ENCODE measurements at regions not wholly inside any gene's neighbourhood (a gene's known extent, or its start where the extent isn't known, plus 50 kb on each side); places are given as distances from the start of the nearest gene placed in this dataset.

DNA sequence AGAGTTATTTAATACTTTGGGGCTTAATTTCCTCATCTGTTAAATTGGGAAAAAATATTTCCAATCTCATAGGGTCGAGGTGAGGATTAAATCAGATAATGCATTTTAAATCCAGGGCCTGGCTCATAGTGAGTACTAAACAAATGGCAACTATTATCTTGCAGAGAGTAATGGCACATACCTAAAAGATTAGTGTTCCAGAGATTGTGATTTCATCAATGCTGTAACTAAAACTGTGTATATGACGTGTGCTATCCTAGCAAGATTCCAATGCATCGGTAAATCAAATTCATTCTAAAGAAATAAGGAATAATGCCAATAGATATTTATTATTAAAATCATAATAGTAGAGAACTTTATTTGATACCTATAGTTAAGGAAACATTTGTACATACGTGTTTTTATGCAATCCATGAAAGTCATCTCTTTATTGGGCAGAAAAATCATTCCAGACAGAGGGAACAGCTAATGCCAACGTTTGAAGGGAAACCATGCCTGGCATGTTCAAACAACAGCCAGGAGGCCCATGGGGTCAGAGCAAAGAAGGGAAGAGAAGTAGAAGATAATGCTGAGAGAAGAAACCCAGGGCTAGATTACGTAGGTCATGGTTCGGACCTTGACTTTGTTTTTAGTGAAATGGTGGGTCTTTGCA lies 174.8 kb upstream of the AGR3 start:
- Histone ChIP-seq H3K9me3 (replicated peaks; ENCODE audit: control insufficient read depth, insufficient read depth, low read length) (no peaks in the 10 kb centered on the region), H3K27me3 (replicated peaks in 1 of 2; ENCODE audit: control insufficient read depth in 2 of 2, insufficient read depth in 2 of 2, low read length in 1 of 2) (no peaks in the 10 kb centered on the region), H3K9ac (ENCODE audit: control insufficient read depth, insufficient read depth, low read length) (no peak overlapping the region), H3K36me3 (ENCODE audit: control insufficient read depth in 2 of 2, insufficient read depth in 2 of 2, low read length in 1 of 2) (no peaks in the 10 kb centered on the region), H3K79me2 (ENCODE audit: control insufficient read depth, insufficient read depth, low read length) (no peaks in the 10 kb centered on the region), H4K20me1 (ENCODE audit: control insufficient read depth, insufficient read depth) (no peaks in the 10 kb centered on the region), H3K27ac (ENCODE audit: control insufficient read depth, insufficient read depth) (no peak overlapping the region), H3K4me3 (no peak overlapping the region), H3K4me2 (ENCODE audit: control insufficient read depth, insufficient read depth) (no peak overlapping the region), H2AFZ (ENCODE audit: control insufficient read depth, low read depth, low read length) (no peak overlapping the region), H3K4me1 (ENCODE audit: control insufficient read depth, insufficient read depth, low read length) (no peaks in the 10 kb centered on the region)
- intact Hi-C loops (cut with micrococcal nuclease; ENCODE audit: unreplicated experiment) (no loop called here), in situ Hi-C loops (cut with MboI) (no loop called here)
- no peak for DNase-seq (ENCODE audit: low read depth, low spot score)
- RAD21 ChIA-PET (ENCODE audit: unreplicated experiment): no interaction called here
- SMC1A ChIA-PET (ENCODE audit: uncharacterized antibody, unreplicated experiment): no interaction called here
- 52% methylated on average over 7 of the region's 7 CpGs for WGBS (ENCODE audit: insufficient coverage, insufficient replicate concordance, low lambda C conversion rate, missing lambda C conversion rate)
- BruUV-seq (replicated peaks): no TSS peak
- POLR2A ChIA-PET: no interaction called here
- FAIRE-seq: no peak
- ATAC-seq: no peak
- TF ChIP-seq CBFB (IDR thresholded peaks at IDR 0.05; ENCODE audit: low read depth): no peak
- no peak for TF ChIP-seq ZNF24 (IDR thresholded peaks at IDR 0.05)
- TF ChIP-seq MYC (IDR thresholded peaks at IDR 0.05; ENCODE audit: insufficient read depth, insufficient read length, insufficient replicate concordance, low read length, severe bottlenecking): no peak
- no peak for TF ChIP-seq CBX5 (IDR thresholded peaks at IDR 0.05; ENCODE audit: low read depth)
- no peak for TF ChIP-seq TARDBP (IDR thresholded peaks at IDR 0.05; ENCODE audit: borderline replicate concordance)
- TF ChIP-seq SPI1 (IDR thresholded peaks at IDR 0.05; ENCODE audit: borderline replicate concordance, insufficient read depth, low read depth, low read length): no peak
- no peak for TF ChIP-seq ETV6 (conservative IDR thresholded peaks at IDR 0.05 in 1 of 2, IDR thresholded peaks at IDR 0.05 in 1 of 2; ENCODE audit: borderline replicate concordance in 1 of 2, low read depth in 1 of 2)
- no peak for TF ChIP-seq RUNX3 (IDR thresholded peaks at IDR 0.05; ENCODE audit: low read length)
- TF ChIP-seq, protein P1, sequence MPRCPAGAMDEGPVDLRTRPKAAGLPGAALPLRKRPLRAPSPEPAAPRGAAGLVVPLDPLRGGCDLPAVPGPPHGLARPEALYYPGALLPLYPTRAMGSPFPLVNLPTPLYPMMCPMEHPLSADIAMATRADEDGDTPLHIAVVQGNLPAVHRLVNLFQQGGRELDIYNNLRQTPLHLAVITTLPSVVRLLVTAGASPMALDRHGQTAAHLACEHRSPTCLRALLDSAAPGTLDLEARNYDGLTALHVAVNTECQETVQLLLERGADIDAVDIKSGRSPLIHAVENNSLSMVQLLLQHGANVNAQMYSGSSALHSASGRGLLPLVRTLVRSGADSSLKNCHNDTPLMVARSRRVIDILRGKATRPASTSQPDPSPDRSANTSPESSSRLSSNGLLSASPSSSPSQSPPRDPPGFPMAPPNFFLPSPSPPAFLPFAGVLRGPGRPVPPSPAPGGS (IDR thresholded peaks at IDR 0.05; ENCODE audit: borderline replicate concordance, insufficient read depth, low read depth, low read length, poor library complexity, severe bottlenecking): no peak
- TF ChIP-seq, protein P2, sequence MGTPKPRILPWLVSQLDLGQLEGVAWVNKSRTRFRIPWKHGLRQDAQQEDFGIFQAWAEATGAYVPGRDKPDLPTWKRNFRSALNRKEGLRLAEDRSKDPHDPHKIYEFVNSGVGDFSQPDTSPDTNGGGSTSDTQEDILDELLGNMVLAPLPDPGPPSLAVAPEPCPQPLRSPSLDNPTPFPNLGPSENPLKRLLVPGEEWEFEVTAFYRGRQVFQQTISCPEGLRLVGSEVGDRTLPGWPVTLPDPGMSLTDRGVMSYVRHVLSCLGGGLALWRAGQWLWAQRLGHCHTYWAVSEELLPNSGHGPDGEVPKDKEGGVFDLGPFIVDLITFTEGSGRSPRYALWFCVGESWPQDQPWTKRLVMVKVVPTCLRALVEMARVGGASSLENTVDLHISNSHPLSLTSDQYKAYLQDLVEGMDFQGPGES (IDR thresholded peaks at IDR 0.05): no peak
- TF ChIP-seq, protein P3, sequence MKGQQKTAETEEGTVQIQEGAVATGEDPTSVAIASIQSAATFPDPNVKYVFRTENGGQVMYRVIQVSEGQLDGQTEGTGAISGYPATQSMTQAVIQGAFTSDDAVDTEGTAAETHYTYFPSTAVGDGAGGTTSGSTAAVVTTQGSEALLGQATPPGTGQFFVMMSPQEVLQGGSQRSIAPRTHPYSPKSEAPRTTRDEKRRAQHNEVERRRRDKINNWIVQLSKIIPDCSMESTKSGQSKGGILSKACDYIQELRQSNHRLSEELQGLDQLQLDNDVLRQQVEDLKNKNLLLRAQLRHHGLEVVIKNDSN (IDR thresholded peaks at IDR 0.05; ENCODE audit: borderline replicate concordance, extremely low read length, insufficient read depth, low read depth, low read length): no peak
- no peak for TF ChIP-seq EZH2 (IDR thresholded peaks at IDR 0.05; ENCODE audit: borderline replicate concordance, control insufficient read depth, low read depth, low read length)
- CTCF ChIA-PET: interaction anchor here (1.3 kb wide), 1 partner anchor 246 kb away, joined by 3 read pairs; no protein-coding TSS in a partner anchor
